ENCODE measurements at regions not wholly inside any gene's neighbourhood (a gene's known extent, or its start where the extent isn't known, plus 50 kb on each side); places are given as distances from the start of the nearest gene placed in this dataset.

DNA sequence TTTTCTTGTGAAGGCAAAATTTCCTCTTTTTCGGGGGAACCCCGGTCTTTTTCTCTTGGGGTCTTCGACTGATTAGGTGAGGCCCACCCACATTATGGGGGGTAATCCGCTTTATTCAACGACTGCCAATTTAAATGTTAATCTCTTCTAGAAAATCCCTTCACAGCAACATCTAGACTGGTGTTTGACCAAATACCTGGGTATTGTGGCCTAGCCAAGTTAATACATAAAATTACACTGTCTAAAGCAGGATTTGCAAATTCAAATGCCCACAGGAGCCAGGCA is 170.0 kb upstream of the FOXN3 start:
- H3K4me3 Mint-ChIP-seq: no peak overlapping the region
- H3K9me3 Mint-ChIP-seq: peaks cover 4% of the 10 kb centered on the region
- intact Hi-C loops (cut with micrococcal nuclease): no loop called here
- peaks cover 56% of the 10 kb centered on the region for H3K36me3 Mint-ChIP-seq (ENCODE audit: low read depth)
- no peak overlapping the region for H3K27ac Mint-ChIP-seq
- peaks cover 38% of the 10 kb centered on the region for H3K4me1 Mint-ChIP-seq
- H3K27me3 Mint-ChIP-seq: no peaks in the 10 kb centered on the region
- DNase-seq: no peak

DNA sequence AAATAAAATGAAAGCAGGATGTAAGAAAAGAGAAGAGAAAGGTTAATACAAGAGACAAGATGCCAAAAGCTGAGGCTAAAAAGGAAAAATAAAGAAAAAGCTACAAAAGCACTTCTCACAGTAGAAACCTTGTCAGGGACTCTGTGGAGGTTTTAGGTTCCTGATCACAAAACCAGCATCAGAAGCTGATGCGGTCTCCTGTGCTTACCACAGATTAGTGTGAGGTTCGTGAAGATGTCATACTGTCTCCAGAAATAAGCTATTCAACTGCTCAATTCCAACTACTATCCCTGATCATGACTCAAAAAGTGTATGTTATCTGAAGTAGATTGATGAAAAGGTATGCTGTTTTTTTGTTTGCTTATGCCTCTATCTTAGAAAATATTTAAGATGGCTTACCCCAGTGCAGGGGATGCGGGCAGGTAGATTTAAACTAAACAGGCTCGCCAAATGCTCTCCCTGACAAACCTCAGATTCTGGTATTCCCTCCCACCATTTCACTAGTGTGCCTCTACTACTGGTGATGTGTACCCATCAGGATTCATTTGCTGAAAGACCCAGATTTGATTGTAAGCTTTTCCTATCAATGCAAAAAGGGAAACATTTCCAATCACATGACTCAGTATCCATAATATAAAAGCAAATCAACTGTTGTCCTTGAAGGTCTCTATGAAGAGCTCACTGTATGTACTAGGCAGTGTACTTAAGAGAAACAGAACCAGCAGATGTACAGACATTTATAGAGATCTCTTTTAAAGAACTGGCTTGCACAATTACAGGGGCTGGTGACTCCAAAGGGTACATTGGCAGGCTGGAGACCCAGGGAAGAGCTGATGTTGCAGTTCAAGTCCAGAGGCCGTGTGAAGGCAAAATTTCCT is 169.5 kb upstream of the FOXN3 start:
- Mint-ChIP-seq H3K27ac (peak overlapping the region; percentile 10), H3K36me3 (ENCODE audit: low read depth) (peaks cover 56% of the 10 kb centered on the region), H3K4me3 (peak overlapping the region; percentile 0), H3K4me1 (peaks cover 34% of the 10 kb centered on the region), H3K27me3 (no peaks in the 10 kb centered on the region), H3K9me3 (peaks cover under 1% of the 10 kb centered on the region)
- DNase-seq: peak; percentile 73
- intact Hi-C loops (cut with micrococcal nuclease): no loop called here

DNA sequence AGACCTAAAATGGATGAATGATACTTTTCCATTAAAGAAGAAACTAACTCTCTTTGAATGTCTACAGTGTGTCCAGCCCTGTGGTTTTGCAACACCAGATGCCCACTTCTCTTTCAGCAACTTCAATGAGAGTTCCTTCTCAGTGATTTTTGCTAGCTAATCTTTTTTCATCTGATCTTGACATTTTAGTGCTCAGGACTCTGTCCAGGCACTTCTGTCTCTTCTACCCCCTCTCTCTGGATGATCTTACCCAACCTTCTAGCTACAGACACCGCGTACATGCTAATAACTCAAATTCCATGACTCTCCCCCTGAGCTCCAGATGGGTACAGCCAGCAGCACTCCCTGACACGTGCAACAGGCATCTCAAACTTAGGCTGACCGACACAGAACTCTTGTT is 161.1 kb upstream of the FOXN3 start:
- no peak overlapping the region for H3K4me3 Mint-ChIP-seq
- intact Hi-C loops (cut with micrococcal nuclease): no loop called here
- no peak for DNase-seq
- H3K9me3 Mint-ChIP-seq: no peaks in the 10 kb centered on the region
- no peak overlapping the region for H3K27ac Mint-ChIP-seq
- H3K4me1 Mint-ChIP-seq: peaks cover 6% of the 10 kb centered on the region
- no peaks in the 10 kb centered on the region for H3K27me3 Mint-ChIP-seq
- H3K36me3 Mint-ChIP-seq (ENCODE audit: low read depth): peaks cover 35% of the 10 kb centered on the region

DNA sequence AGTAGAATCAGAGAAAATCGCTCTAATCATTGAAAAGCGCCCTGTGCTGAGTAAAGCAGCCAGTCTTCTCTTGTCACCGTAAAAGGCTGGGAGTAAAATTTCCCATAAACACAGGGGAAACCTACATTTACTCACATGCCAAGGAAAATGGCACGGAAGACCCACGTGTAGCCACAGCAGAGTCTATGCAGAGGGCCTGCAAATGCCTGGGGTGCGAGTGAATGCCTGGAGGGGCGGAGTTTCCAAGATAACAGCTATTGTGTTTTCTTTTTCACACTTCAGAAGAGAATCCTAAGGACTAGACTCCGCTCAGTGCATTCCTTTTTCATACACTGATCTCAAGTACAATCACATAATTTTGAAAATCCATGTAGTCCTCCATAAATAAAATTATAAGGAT is 159.9 kb upstream of the FOXN3 start:
- Mint-ChIP-seq H3K9me3 (no peaks in the 10 kb centered on the region), H3K36me3 (ENCODE audit: low read depth) (peaks cover 31% of the 10 kb centered on the region), H3K27ac (no peak overlapping the region), H3K4me1 (peaks cover 6% of the 10 kb centered on the region), H3K4me3 (no peak overlapping the region), H3K27me3 (no peaks in the 10 kb centered on the region)
- intact Hi-C loops (cut with micrococcal nuclease): no loop called here
- no peak for DNase-seq

DNA sequence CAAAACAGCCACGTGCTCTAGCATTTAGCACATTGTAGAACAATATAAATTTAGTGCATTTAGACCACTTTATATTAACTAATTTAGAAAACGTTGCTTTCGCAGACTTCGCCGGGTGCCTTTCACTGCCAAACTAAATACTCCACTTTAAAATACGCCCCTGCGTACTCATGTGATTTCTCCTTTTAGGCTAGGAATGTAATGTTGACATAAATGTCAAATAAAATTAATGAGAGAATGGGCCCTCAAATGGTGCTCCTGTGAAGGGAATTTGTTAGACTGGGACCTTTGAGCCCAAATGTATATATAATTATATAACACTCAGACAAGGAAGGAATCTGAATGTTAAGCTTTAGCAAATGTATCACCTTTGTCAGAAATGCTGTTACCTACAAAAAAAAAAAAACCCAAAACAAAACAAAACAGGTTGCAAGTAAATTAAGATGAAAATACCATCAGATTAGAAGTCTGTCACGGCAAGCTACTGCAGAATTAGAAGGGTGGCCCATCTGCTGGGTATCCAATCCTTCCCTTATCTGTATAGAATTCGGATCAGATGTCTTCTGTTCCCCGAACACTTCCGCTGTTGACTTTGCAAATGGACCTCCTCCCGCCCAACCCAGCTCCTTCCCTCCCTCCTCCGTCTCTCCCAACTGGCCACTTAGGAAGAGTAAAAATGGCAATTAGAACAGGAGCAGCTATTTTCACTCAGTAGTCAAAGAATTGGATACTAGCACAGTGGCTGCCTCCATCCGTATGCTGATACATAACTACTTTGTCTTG is 159.3 kb upstream of the FOXN3 start:
- Mint-ChIP-seq H3K4me1 (peaks cover 6% of the 10 kb centered on the region), H3K4me3 (no peak overlapping the region), H3K27ac (no peak overlapping the region), H3K36me3 (ENCODE audit: low read depth) (peaks cover 26% of the 10 kb centered on the region), H3K9me3 (no peaks in the 10 kb centered on the region), H3K27me3 (no peaks in the 10 kb centered on the region)
- intact Hi-C loops (cut with micrococcal nuclease): no loop called here
- no peak for DNase-seq

DNA sequence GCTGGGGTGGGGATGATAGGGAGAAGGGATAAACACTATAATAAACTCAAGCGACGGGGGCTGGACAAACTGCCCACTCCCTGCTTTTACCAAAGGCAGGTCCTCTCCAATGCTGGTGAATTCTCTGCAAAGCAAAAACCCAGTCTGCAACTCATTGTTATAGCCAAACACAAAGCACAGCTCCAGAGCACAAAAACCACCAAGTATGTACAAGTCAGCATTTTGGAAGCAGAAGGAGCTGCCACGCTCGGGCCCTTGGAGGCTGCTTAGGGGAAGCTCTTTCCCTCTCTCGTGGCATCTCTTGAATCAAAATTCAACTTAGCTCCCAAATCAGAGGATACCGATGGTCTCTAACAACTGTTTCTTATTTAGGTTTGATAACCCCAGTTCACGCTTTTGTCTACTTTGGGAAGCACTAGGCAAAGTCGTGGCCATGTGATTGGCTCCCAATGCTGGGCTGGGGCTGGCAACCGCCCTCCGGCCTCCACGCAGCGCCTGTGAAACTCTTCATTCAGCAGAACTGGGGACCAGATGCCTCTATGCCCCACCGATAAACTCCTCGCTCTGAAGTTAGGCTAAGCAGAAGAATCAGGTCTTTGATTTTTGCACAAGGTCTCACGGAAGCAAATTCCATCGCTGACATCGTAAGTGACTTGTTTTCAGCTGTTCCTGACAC is 158.5 kb upstream of the FOXN3 start:
- no peak overlapping the region for H3K27ac Mint-ChIP-seq
- DNase-seq: no peak
- peaks cover 24% of the 10 kb centered on the region for H3K36me3 Mint-ChIP-seq (ENCODE audit: low read depth)
- no peaks in the 10 kb centered on the region for H3K9me3 Mint-ChIP-seq
- H3K4me3 Mint-ChIP-seq: no peak overlapping the region
- peaks cover 6% of the 10 kb centered on the region for H3K4me1 Mint-ChIP-seq
- intact Hi-C loops (cut with micrococcal nuclease): no loop called here
- no peaks in the 10 kb centered on the region for H3K27me3 Mint-ChIP-seq

DNA sequence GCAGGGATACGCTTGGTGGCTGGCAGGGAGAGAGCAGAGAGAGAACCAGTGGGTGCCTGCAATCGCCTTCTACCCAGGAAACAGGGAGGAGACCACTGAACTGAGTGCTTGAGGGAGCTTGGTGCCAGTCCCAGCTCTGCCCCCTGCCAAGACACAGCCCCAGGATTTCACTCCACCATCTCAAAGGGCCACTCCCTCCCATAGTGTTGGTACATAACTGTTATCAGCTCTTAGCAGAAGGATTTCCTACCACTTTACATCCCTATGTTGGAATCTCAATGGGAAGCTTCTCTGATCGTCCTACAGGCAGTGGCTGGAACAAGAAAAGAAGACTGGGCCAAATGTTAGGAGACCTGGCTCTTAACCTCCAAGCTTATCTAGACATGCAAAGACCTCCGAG is 157.4 kb upstream of the FOXN3 start:
- Mint-ChIP-seq H3K4me1 (peaks cover 5% of the 10 kb centered on the region), H3K4me3 (no peak overlapping the region), H3K9me3 (no peaks in the 10 kb centered on the region), H3K27me3 (no peaks in the 10 kb centered on the region), H3K27ac (no peak overlapping the region), H3K36me3 (ENCODE audit: low read depth) (peaks cover 25% of the 10 kb centered on the region)
- intact Hi-C loops (cut with micrococcal nuclease): no loop called here
- DNase-seq: no peak

DNA sequence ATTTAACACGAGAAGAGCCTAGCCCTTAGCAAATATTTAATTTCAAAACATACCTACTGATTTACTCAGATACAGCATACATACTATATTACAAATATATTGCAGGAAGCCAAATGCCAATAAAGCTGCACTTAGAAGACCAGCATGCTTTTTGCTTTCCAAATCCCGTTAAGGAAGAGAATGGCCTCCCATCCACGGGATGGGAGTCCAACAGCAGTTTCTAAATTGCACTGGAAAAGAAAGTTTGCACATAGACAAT is 156.3 kb upstream of the FOXN3 start:
- Mint-ChIP-seq H3K27ac (no peak overlapping the region), H3K36me3 (ENCODE audit: low read depth) (peaks cover 21% of the 10 kb centered on the region), H3K27me3 (no peaks in the 10 kb centered on the region), H3K4me1 (peaks cover under 1% of the 10 kb centered on the region), H3K4me3 (no peak overlapping the region), H3K9me3 (no peaks in the 10 kb centered on the region)
- no peak for DNase-seq
- intact Hi-C loops (cut with micrococcal nuclease): no loop called here

DNA sequence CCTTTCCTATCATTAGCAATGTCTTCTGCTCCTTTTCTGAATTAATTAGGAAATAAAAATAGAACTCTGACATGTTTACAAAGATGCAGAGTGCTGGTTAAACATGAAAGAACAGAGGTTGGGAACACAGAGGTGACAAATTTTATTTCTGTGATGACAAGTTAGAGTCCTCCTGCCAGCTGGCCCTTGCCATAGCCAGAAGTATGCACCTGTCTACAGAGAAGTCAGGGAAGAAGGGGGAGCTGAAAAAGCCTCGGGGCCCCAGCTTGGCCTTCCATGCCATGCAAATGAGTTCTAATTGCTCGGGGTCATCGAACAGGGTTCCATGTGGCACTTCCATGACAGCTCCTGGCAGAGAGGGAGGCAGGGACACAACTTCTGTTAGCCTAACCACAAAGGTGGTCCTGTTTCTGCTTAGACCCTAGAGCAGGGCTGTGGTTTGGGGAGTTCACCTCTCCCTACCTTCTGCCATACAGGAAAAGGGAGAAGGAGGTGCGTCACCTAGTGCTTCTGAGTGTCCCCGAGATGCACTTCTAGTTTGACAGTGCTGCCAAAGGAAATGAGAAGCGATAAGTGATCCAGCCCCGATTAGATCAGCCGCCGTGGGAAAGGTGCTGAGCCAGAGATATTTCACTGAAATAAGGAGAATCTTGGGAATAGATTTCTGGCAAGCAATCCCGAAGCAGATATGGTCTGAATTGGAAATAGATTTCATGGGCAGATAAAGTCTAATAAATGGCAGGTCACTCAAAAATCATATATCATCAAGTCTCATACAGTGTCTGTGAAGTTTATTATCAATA is 155.8 kb upstream of the FOXN3 start:
- intact Hi-C loops (cut with micrococcal nuclease): no loop called here
- Mint-ChIP-seq H3K27ac (no peak overlapping the region), H3K9me3 (no peaks in the 10 kb centered on the region)

DNA sequence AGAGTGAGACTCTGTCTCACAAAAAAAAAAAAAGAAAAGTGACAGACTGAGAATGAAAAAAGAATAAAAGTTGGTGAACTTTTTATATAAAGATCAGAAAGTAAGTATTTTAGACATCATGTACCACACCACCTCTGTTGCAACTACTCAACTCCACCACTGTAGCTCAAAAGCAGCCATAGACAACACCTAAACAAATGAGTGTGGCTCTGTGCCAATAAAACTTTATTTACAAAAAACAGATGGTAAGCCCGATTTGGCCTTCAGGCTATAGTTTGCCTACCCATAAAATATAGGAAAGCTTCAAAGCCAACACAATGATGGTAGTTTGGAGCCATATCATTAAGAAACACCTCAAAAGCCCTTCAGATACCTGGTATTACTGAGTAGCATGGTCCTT is 154.5 kb upstream of the FOXN3 start:
- Mint-ChIP-seq H3K27me3 (no peaks in the 10 kb centered on the region), H3K4me3 (no peak overlapping the region), H3K36me3 (ENCODE audit: low read depth) (peaks cover 15% of the 10 kb centered on the region), H3K4me1 (peaks cover 2% of the 10 kb centered on the region), H3K27ac (no peak overlapping the region), H3K9me3 (no peaks in the 10 kb centered on the region)
- no peak for DNase-seq
- intact Hi-C loops (cut with micrococcal nuclease): no loop called here

More for the DNA sequence above, 155.8 kb upstream of the FOXN3 start:
- H3K4me3 Mint-ChIP-seq: no peak overlapping the region
- H3K27me3 Mint-ChIP-seq: no peaks in the 10 kb centered on the region
- peaks cover 19% of the 10 kb centered on the region for H3K36me3 Mint-ChIP-seq (ENCODE audit: low read depth)
- DNase-seq: no peak
- no peaks in the 10 kb centered on the region for H3K4me1 Mint-ChIP-seq

DNA sequence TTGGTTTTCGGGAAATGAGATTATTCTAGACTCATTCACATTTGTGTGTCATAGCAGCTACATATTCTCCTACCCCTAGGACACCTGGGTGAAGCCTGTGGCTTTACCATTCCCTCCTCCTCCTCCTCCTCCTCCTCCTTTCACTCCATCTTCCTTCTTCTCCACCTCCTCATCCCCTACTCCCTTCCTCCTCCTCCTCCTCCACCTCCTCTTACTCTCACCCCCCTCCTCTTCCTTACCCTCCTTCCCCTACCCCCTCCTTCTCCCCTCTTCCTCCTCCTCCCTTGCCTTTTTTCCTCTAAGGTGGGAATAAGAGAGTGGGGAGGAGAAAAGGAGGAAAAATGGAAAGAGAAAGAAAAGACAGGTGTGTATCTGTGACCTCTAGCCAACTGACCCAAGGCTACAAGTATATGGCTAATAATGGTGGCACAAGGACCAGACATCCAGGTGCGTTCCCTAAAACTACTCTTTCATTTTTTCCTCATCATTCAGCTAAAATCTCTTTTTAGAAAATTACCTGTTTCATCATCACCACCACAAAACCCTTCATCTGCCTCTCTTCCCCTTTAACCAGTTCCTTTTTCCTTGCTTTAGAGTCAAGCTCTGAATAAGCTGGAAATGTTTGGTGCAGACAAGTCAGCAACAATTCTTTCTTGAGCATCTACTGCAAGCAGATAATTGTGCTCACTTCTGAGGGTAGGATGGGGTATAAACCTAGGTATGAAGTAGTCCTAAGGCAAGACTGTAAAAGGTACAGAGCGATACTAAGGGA is 149.8 kb upstream of the FOXN3 start:
- Mint-ChIP-seq H3K9me3 (peaks cover 3% of the 10 kb centered on the region), H3K27ac (no peak overlapping the region), H3K36me3 (ENCODE audit: low read depth) (peaks cover 17% of the 10 kb centered on the region), H3K27me3 (no peaks in the 10 kb centered on the region), H3K4me3 (no peak overlapping the region), H3K4me1 (peaks cover 14% of the 10 kb centered on the region)
- no peak for DNase-seq
- intact Hi-C loops (cut with micrococcal nuclease): no loop called here

DNA sequence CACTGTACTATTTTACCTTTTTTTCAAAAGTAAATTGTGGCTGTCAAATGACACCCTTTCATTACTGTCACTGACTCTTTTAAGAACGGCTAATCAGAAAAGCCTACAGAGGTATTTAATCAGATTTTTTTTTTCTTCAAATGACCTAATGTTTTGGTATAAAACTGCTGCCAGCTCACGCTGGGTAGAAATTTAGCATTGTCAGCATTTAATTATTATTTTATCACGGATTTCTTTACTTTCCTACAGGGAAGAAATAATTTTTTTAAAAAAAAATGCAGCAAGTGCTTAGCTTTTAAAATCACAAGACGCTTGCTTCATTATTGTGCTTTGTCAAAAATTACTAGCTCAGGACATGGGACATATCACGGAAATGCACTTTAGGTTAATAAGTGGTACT is 149.1 kb upstream of the FOXN3 start:
- H3K9me3 Mint-ChIP-seq: peaks cover 3% of the 10 kb centered on the region
- H3K27me3 Mint-ChIP-seq: no peaks in the 10 kb centered on the region
- H3K4me3 Mint-ChIP-seq: no peak overlapping the region
- H3K4me1 Mint-ChIP-seq: peaks cover 14% of the 10 kb centered on the region
- intact Hi-C loops (cut with micrococcal nuclease): no loop called here
- no peak for DNase-seq
- no peak overlapping the region for H3K27ac Mint-ChIP-seq
- H3K36me3 Mint-ChIP-seq (ENCODE audit: low read depth): peaks cover 22% of the 10 kb centered on the region

DNA sequence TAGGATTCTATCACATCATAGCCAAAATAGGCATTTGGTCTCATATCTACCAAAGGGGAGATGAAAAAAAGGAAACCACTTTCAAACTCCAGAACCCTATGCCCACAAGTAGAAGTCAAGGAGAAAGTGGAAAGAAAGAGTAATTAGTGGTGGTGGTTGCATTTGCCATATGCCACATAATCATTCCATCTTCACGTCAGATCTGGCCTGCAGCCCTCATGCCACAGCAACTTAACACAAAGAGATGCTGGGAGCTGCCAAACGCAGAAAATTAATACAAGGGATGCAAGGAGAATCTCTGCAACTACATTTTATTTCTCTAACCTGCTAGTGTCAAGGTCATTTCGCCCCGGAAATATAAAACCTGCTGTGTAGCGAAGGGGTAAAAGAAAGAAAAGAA is 148.6 kb upstream of the FOXN3 start:
- no peak overlapping the region for H3K27ac Mint-ChIP-seq
- no peak overlapping the region for H3K4me3 Mint-ChIP-seq
- peaks cover 3% of the 10 kb centered on the region for H3K9me3 Mint-ChIP-seq
- intact Hi-C loops (cut with micrococcal nuclease): no loop called here
- H3K36me3 Mint-ChIP-seq (ENCODE audit: low read depth): peaks cover 27% of the 10 kb centered on the region
- H3K27me3 Mint-ChIP-seq: no peaks in the 10 kb centered on the region
- peaks cover 14% of the 10 kb centered on the region for H3K4me1 Mint-ChIP-seq
- no peak for DNase-seq
